ENCODE measurements at regions not wholly inside any gene's neighbourhood (a gene's known extent, or its start where the extent isn't known, plus 50 kb on each side); places are given as distances from the start of the nearest gene placed in this dataset.

DNA sequence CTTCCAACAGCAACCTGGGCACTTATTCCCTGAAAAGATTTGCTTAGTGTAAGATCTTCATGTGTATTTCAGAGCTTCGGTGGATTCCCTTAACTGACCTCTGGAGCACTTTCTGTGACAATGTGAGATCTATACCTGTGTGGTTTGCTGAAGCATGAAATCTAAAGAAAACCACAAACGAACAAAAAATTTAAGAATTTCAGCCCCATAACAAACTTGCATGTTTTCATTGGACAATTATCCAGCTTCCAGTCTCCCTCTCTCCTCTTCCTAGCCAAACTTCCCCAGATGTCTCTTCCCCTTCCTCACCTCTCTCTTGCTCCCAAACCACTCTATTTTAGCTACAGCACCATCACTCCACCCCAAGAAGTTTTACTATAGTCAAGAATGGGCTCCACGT is 279.9 kb upstream of the SORCS1 start:
- no peaks in the 10 kb centered on the region for H3K9me3 ChIP-seq (ENCODE audit: control insufficient read depth, low read depth, low read length)
- no peak overlapping the region for H2BK20ac ChIP-seq (ENCODE audit: low read depth, low read length, poor library complexity, severe bottlenecking)
- Mint-ChIP-seq H3K9me3 (no peaks in the 10 kb centered on the region), H3K27me3 (ENCODE audit: low read depth) (no peaks in the 10 kb centered on the region), H3K36me3 (ENCODE audit: insufficient read depth in 1 of 3, low read depth in 3 of 3) (no peaks in the 10 kb centered on the region), H3K4me1 (no peaks in the 10 kb centered on the region), H3K27ac (no peak overlapping the region), H3K4me3 (no peak overlapping the region)
- H2BK5ac ChIP-seq (ENCODE audit: insufficient read length, low read length) = no peak overlapping the region
- no peak overlapping the region for H3K4ac ChIP-seq (ENCODE audit: low read depth, low read length)
- DNase-seq = no peak
- H2AK5ac ChIP-seq (ENCODE audit: insufficient read length, low read length) = no peak overlapping the region
- no peak overlapping the region for H3K4me2 ChIP-seq (ENCODE audit: insufficient read depth, insufficient read length, low read length)
- no CpG with 5 or more reads among the region's 3 CpGs for WGBS (ENCODE audit: extremely low coverage, insufficient read length, low lambda C conversion rate)
- no peak overlapping the region for H4K8ac ChIP-seq (replicated peaks; ENCODE audit: insufficient read length, low read depth, low read length)
- H3K56ac ChIP-seq (ENCODE audit: insufficient read length, low read depth, low read length) = no peak overlapping the region
- H3K79me2 ChIP-seq (ENCODE audit: insufficient read depth, low read length) = no peaks in the 10 kb centered on the region
- H3K23ac ChIP-seq (ENCODE audit: insufficient read length, low read depth, low read length) = no peak overlapping the region
- no peak overlapping the region for H4K5ac ChIP-seq (ENCODE audit: insufficient read length, low read depth, low read length)
- no peaks in the 10 kb centered on the region for H3K4me1 ChIP-seq (ENCODE audit: insufficient read depth, low read length)
- H4K91ac ChIP-seq (ENCODE audit: insufficient read length, low read depth, low read length) = no peak overlapping the region
- H3K79me1 ChIP-seq (ENCODE audit: insufficient read depth, low read depth, low read length, poor library complexity, severe bottlenecking) = no peaks in the 10 kb centered on the region
- H3K27me3 ChIP-seq (ENCODE audit: insufficient read depth, low read length) = no peaks in the 10 kb centered on the region
- no peak overlapping the region for H3K27ac ChIP-seq (ENCODE audit: insufficient read length, low read depth, low read length)
- no peaks in the 10 kb centered on the region for H4K20me1 ChIP-seq (ENCODE audit: control insufficient read depth, insufficient read depth, insufficient read length)
- H3K23me2 ChIP-seq (ENCODE audit: insufficient read length, low read depth, low read length, poor library complexity, severe bottlenecking) = no peaks in the 10 kb centered on the region
- no peak overlapping the region for H2BK12ac ChIP-seq (ENCODE audit: insufficient read length, low read depth, low read length)
- H2AFZ ChIP-seq (ENCODE audit: low read length) = no peak overlapping the region
- TF ChIP-seq, protein P1, sequence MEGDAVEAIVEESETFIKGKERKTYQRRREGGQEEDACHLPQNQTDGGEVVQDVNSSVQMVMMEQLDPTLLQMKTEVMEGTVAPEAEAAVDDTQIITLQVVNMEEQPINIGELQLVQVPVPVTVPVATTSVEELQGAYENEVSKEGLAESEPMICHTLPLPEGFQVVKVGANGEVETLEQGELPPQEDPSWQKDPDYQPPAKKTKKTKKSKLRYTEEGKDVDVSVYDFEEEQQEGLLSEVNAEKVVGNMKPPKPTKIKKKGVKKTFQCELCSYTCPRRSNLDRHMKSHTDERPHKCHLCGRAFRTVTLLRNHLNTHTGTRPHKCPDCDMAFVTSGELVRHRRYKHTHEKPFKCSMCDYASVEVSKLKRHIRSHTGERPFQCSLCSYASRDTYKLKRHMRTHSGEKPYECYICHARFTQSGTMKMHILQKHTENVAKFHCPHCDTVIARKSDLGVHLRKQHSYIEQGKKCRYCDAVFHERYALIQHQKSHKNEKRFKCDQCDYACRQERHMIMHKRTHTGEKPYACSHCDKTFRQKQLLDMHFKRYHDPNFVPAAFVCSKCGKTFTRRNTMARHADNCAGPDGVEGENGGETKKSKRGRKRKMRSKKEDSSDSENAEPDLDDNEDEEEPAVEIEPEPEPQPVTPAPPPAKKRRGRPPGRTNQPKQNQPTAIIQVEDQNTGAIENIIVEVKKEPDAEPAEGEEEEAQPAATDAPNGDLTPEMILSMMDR (conservative IDR thresholded peaks at IDR 0.05) = no peak
- no peak overlapping the region for H3K18ac ChIP-seq (ENCODE audit: insufficient read length, low read depth, low read length)
- no peak overlapping the region for H3T11ph ChIP-seq (ENCODE audit: low read length)
- H2BK15ac ChIP-seq (ENCODE audit: low read depth, low read length) = no peak overlapping the region
- no peak overlapping the region for H3K14ac ChIP-seq (ENCODE audit: insufficient read depth, low read length)
- H3K9ac ChIP-seq (ENCODE audit: extremely low read depth, insufficient read length, low read length) = no peak overlapping the region
- no peak overlapping the region for H2BK120ac ChIP-seq (ENCODE audit: low read depth, low read length, poor library complexity, severe bottlenecking)

Measured in H9 (cell line).